ENCODE measurements at regions not wholly inside any gene's neighbourhood (a gene's known extent, or its start where the extent isn't known, plus 50 kb on each side); places are given as distances from the start of the nearest gene placed in this dataset.

DNA sequence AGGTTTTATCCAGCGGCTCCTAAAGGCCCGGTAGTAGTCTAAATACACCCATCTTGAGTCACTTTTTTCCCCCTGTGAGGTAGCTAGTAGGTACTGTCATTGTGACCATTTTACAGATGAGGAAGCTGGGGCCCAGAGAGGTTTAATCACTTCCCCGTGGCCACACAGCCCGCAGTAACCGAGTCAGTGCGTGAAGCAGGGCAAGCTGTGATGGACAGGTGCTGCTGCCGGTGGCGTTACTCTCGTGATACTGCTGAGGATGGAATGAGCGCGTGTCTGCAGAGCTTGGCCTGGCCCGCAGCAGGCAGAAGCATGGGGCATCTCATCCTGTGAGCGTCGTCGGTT, 226.3 kb upstream of the CIBAR2 start:
- Histone ChIP-seq H3K27me3 (no peaks in the 10 kb centered on the region), H3K9me3 (no peaks in the 10 kb centered on the region), H3K36me3 (no peaks in the 10 kb centered on the region), H3K4me1 (no peaks in the 10 kb centered on the region), H3K4me3 (replicated peaks in 1 of 3) (no peak overlapping the region), H3K27ac (no peak overlapping the region)
- 97 to 99% methylated on average over 15 of the region's 15 CpGs for WGBS, 2 donors
- intact Hi-C loops (cut with DNase I): no loop called here
- TF ChIP-seq, protein P1, sequence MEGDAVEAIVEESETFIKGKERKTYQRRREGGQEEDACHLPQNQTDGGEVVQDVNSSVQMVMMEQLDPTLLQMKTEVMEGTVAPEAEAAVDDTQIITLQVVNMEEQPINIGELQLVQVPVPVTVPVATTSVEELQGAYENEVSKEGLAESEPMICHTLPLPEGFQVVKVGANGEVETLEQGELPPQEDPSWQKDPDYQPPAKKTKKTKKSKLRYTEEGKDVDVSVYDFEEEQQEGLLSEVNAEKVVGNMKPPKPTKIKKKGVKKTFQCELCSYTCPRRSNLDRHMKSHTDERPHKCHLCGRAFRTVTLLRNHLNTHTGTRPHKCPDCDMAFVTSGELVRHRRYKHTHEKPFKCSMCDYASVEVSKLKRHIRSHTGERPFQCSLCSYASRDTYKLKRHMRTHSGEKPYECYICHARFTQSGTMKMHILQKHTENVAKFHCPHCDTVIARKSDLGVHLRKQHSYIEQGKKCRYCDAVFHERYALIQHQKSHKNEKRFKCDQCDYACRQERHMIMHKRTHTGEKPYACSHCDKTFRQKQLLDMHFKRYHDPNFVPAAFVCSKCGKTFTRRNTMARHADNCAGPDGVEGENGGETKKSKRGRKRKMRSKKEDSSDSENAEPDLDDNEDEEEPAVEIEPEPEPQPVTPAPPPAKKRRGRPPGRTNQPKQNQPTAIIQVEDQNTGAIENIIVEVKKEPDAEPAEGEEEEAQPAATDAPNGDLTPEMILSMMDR (IDR thresholded peaks at IDR 0.05): no peak
- TF ChIP-seq POLR2A (IDR thresholded peaks at IDR 0.05): no peak
- no peak for DNase-seq

DNA sequence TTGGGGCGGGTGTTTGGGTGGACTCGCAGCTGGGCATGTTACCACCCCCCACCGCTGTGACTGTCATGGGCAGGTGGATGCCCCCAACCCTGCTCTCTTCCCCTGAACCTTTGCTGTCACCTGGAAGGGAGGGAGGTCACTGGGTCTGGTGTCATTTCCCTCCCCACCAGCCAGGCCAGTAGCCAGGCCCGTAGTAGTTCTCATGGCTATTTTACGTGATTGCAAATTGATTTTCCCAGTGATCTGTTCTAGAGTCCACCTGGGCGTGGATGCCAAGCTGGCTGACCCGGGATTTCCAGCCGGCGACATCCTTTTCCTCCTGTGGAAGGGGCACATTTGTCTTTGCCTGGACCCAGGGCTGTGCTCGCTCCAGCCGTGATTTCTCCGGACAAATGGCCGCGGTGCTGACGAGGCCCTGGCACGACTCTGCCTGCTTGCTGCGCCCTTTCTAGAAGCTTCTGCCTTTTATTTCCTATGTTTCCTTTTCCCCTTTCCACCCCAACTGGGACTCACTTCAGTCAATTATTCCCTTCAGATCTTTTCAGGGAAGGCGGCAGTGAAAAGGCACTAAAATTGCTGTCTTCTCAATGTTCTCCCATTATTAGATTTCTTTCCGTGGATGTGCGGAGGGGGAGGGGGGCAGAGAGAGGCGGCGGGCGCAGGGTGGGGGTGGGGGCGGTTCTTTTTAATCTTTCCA, 226.9 kb upstream of the CIBAR2 start:
- WGBS, 2 donors: 84% methylated on average over 24 of the region's 24 CpGs
- Histone ChIP-seq H3K9me3 (no peaks in the 10 kb centered on the region), H3K4me1 (no peaks in the 10 kb centered on the region), H3K36me3 (no peaks in the 10 kb centered on the region), H3K27me3 (no peaks in the 10 kb centered on the region), H3K4me3 (replicated peaks in 1 of 3) (no peak overlapping the region), H3K27ac (no peak overlapping the region)
- intact Hi-C loops (cut with DNase I): no loop called here
- DNase-seq: no peak
- no peak for TF ChIP-seq POLR2A (IDR thresholded peaks at IDR 0.05)
- TF ChIP-seq, protein P1 (IDR thresholded peaks at IDR 0.05): no peak

DNA sequence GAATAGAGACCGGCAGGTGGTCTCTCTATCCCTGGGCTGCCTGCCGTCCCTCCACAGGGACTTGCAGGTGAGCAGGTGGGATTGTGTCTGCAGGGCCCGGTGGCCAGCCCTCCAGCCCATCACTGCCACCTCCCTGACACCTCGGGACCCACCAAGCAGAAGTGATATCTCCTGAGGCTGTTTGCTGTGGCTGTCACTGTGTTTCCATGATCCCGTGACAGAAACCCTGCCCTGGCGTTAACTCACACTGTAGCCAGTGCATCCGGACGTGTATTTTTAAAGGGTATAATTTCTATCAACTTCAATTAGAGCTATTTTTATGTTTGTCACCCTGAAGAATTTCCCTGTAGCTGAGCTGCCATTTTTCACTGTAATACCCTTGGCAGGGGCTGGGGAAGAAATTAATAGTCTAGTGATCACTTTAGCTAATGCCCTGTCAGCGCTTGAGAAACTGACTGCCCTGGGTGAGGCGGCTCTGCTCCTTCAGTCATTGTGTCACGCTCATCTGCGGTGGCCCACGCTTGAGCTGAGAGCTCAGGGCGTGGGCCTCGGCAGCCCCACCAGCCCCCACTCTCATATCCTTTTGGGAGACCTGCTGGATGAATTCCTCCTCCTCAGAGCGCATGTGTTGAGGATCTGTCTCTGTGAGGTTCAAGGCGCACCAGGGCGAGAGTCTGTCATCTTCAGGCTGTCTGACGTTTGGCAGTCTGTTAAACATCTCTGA, 229.9 kb upstream of the CIBAR2 start:
- no peak for TF ChIP-seq POLR2A (IDR thresholded peaks at IDR 0.05)
- TF ChIP-seq, protein P1 (IDR thresholded peaks at IDR 0.05): no peak
- H3K27me3 ChIP-seq: no peaks in the 10 kb centered on the region
- no peaks in the 10 kb centered on the region for H3K4me1 ChIP-seq
- no peak overlapping the region for H3K27ac ChIP-seq
- H3K9me3 ChIP-seq: no peaks in the 10 kb centered on the region
- intact Hi-C loops (cut with DNase I): no loop called here
- H3K4me3 ChIP-seq (replicated peaks in 1 of 3): no peak overlapping the region
- H3K36me3 ChIP-seq: no peaks in the 10 kb centered on the region
- no peak for DNase-seq
- 84 to 91% methylated on average over 13 to 19 of the region's 19 CpGs for WGBS, 2 donors

DNA sequence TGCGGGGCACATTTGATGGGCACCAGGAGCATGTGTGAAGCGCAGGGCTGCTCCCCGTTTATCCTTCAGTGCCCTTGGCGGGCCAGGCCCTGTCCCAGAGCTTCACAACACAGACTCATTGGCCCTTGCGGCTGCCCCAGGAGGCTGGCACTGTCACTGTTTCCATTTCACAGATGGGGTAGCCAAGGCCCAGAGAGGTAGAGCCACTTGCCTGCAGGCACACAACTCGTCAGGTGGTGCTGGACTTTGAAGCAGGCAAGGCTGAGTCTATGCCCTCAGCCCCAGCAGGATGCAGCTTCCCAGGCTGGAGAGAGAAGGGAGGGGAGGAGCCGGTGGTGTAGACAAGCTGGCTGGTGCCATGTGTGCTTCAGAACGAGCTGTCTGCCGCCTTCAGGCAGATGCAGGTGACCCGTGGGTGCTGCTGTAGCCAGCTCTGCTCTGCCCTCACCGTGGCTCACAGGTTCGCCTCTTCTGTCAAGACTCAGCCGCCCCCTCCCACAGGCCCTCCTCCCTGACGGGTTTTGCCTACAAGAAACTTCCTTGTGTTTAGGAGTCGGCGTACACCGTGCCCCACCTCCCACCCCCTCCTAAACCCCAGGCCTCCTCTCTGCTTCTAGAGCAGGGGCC, 232.3 kb upstream of the CIBAR2 start:
- no peaks in the 10 kb centered on the region for H3K27me3 ChIP-seq
- H3K27ac ChIP-seq: no peak overlapping the region
- TF ChIP-seq, protein P1 (IDR thresholded peaks at IDR 0.05): no peak
- TF ChIP-seq POLR2A (IDR thresholded peaks at IDR 0.05): no peak
- no peaks in the 10 kb centered on the region for H3K36me3 ChIP-seq
- WGBS, 2 donors: 84 to 90% methylated on average over 15 to 17 of the region's 17 CpGs
- no peak overlapping the region for H3K4me3 ChIP-seq (replicated peaks in 1 of 3)
- no peaks in the 10 kb centered on the region for H3K4me1 ChIP-seq
- no peaks in the 10 kb centered on the region for H3K9me3 ChIP-seq
- intact Hi-C loops (cut with DNase I): no loop called here
- no peak for DNase-seq

DNA sequence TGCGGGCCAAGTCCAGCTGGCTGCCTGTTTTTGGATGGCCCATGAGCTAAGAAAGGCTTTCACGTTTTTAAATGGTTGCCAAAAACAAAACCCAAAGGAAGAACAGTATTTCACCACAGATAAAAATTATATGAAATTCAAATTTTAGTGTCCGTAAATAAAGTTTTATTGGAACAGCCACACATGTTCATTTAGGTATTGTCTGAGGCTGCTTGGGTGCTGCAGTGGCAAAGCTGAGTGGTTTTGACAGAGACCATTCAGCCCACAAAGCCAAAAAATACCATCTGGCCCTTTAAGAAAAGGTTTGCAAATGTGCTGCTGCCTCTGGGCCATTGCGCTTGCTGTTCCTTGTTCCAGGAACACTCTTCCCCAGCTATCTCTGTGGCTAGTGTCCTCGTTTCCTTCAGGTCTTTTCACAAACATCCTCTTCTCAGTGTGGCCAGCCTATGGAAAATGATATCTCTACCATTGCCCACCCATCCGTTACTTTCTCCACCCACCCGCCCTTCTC, 232.9 kb upstream of the CIBAR2 start:
- intact Hi-C loops (cut with DNase I): no loop called here
- no peak for DNase-seq
- no peaks in the 10 kb centered on the region for H3K9me3 ChIP-seq
- H3K36me3 ChIP-seq: no peaks in the 10 kb centered on the region
- H3K27me3 ChIP-seq: no peaks in the 10 kb centered on the region
- TF ChIP-seq, protein P1 (IDR thresholded peaks at IDR 0.05): no peak
- no peak for TF ChIP-seq POLR2A (IDR thresholded peaks at IDR 0.05)
- WGBS, 2 donors: 72 to 92% methylated on average over 7 of the region's 7 CpGs
- H3K4me1 ChIP-seq: peaks cover under 1 to 4% of the 10 kb centered on the region in 2 donors
- H3K27ac ChIP-seq: no peak overlapping the region
- no peak overlapping the region for H3K4me3 ChIP-seq (replicated peaks in 1 of 3)

All from thyroid gland (tissue), 4 donors.